Activated CD4-positive, alpha-beta T cell treated with anti-CD3 and anti-CD28 coated beads for 48 hours (primary cell): ENCODE measurements at regions not wholly inside any gene's neighbourhood (a gene's known extent, or its start where the extent isn't known, plus 50 kb on each side); places are given as distances from the start of the nearest gene placed in this dataset.

Source experiments
- DNase-seq: peaks from one replicate; pipeline ENCODE4 v3.0.0-alpha.2; 2020

GRCh38 chr7:46463170-46463569, 542.1 kb upstream of the IGFBP3 start:
- DNase-seq, result no peak

GRCh38 chr7:46461334-46461777, 540.3 kb upstream of the IGFBP3 start:
- DNase-seq, result no peak

- no peak for DNase-seq
These were observed 538.9 kb upstream of the IGFBP3 start for GRCh38 chr7:46459942-46460341.

GRCh38 chr7:46454816-46455215, 533.7 kb upstream of the IGFBP3 start:
- no peak for DNase-seq

- no peak for DNase-seq
These were observed 531.6 kb upstream of the IGFBP3 start for GRCh38 chr7:46452561-46453135.

- no peak for DNase-seq
These were observed 530.8 kb upstream of the IGFBP3 start for GRCh38 chr7:46451846-46452245.

GRCh38 chr7:46450886-46451285, 529.8 kb upstream of the IGFBP3 start:
- no peak for DNase-seq

- DNase-seq, result no peak
These were observed 529.4 kb upstream of the IGFBP3 start for GRCh38 chr7:46450425-46450824.

- no peak for DNase-seq
These were observed 528.7 kb upstream of the IGFBP3 start for GRCh38 chr7:46449743-46450142.

- DNase-seq, result no peak
These were observed 527.4 kb upstream of the IGFBP3 start for GRCh38 chr7:46448478-46448877.

GRCh38 chr7:46446151-46446550, 525.1 kb upstream of the IGFBP3 start:
- no peak for DNase-seq

- DNase-seq, result no peak
These were observed 523.2 kb upstream of the IGFBP3 start for GRCh38 chr7:46444256-46444655.

- no peak for DNase-seq
These were observed 519.1 kb upstream of the IGFBP3 start for GRCh38 chr7:46440186-46440585.

GRCh38 chr7:46432708-46433107, 511.6 kb upstream of the IGFBP3 start:
- DNase-seq, result no peak

GRCh38 chr7:46428295-46428694, 507.2 kb upstream of the IGFBP3 start:
- DNase-seq, result no peak

- DNase-seq, result no peak
These were observed 503.9 kb upstream of the IGFBP3 start for GRCh38 chr7:46424934-46425333.

- no peak for DNase-seq
These were observed 500.6 kb upstream of the IGFBP3 start for GRCh38 chr7:46421441-46422230.

- no peak for DNase-seq
These were observed 493.9 kb upstream of the IGFBP3 start for GRCh38 chr7:46414946-46415345.

GRCh38 chr7:46411236-46411635, 490.2 kb upstream of the IGFBP3 start:
- no peak for DNase-seq

- DNase-seq, result no peak
These were observed 486.1 kb upstream of the IGFBP3 start for GRCh38 chr7:46407125-46407524.

GRCh38 chr7:46397591-46397990, 476.5 kb upstream of the IGFBP3 start:
- DNase-seq, result no peak

- DNase-seq, result no peak
These were observed 475.4 kb upstream of the IGFBP3 start for GRCh38 chr7:46396481-46396880.

GRCh38 chr7:46393142-46393541, 472.1 kb upstream of the IGFBP3 start:
- DNase-seq, result no peak
